ENCODE measurements at regions not wholly inside any gene's neighbourhood (a gene's known extent, or its start where the extent isn't known, plus 50 kb on each side); places are given as distances from the start of the nearest gene placed in this dataset.

- TF ChIP-seq EZH2 (IDR thresholded peaks at IDR 0.05; ENCODE audit: insufficient read depth, poor library complexity, severe bottlenecking) (no peak), EZH2phosphoT487 (IDR thresholded peaks at IDR 0.05; ENCODE audit: insufficient read depth, low read depth) (no peak)
Observed at GRCh38 chr2:59167514-59167913, 926.4 kb upstream of the FANCL start.

All from GM23248 (cell line).